Tongue (tissue), 1 donor: ENCODE measurements at regions not wholly inside any gene's neighbourhood (a gene's known extent, or its start where the extent isn't known, plus 50 kb on each side); places are given as distances from the start of the nearest gene placed in this dataset.
A peak's percentile ranks its signal among the peaks of the same experiment; 100 is the strongest.
"Not testable (repeated sequence)": the region's sequence is repeated elsewhere in the genome, so short reads cannot be mapped to it uniquely, and the experiment has no call there.

ENCODE experiments used
- DNase-seq: peaks from one replicate; pipeline ENCODE4 v3.0.0-alpha.2; 2015

DNA sequence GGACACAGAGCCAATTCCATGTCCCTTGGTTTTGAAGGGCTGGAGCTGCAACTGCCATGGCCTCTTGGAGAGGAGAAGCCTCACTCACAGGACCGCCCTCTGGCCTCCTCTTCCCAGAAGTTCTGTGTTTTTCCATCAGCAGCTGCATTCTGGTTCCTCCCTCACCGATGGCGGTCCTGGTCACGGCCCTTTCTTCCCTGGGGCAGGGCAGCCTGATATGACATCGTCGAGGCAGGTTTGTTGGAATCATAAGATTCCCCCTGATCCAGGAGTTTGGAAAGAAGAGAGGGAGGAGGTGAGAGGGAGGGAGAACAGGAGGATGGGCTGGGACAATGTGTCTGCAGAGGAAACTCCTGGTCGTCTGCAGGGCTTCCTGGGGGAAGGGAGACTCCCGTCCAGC lies 82.7 kb upstream of the PDZD8 start:
- DNase-seq: no peak

DNA sequence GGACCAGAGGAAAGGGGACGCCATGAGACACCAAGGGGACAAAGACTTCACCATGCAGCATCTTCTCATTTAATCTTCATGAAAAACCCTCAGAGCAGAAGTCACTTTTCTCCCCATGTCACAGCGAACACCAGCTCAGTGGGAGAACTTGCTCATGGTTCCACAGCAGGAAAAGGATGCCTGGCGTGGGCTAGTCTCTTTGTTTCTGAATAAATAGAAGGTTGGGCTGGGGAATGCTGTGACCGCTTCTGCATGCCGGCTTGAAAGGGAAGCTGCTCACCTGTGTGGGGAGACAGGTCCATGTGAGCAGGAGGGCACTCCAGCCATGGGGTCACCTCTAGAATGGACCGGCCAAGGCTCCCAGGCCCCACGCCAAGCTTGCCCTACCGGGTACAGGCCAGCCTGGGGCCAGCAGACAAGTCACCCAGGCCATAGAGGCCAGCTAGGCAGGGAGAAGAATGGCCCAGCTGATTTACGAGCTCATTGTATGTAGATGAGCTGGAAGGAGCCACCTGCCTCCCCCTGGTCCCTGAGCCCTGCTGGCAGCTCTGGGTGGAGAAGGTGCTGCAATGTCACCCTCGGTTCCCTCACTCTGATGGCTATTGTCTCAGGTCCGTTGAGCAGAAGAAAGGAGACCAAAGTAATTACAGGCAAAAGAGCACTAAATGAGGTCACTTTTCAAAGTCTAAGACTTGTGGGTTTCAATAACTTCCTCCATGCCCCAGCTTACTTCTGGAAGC lies 82.0 kb upstream of the PDZD8 start:
- no peak for DNase-seq

DNA sequence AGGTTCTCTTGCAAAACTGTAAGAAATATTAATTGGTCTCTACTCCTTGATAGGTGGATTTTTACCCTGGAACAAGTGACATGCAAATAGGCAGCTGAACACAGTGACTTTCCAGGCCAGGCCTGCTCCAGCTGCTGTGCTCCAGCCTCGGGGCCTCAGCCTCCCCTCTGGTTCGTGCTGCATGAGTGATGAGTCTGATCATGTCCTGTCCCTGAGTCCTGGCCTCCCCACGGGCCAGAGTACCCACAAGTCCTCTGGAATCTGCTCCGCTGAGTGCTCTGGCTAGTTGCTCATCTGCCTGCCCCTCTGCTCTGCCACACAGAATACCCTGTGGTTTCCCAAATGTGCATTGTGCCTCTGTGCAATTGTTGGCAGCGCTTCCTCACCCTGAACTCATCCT lies 80.1 kb upstream of the PDZD8 start:
- DNase-seq: no peak

DNA sequence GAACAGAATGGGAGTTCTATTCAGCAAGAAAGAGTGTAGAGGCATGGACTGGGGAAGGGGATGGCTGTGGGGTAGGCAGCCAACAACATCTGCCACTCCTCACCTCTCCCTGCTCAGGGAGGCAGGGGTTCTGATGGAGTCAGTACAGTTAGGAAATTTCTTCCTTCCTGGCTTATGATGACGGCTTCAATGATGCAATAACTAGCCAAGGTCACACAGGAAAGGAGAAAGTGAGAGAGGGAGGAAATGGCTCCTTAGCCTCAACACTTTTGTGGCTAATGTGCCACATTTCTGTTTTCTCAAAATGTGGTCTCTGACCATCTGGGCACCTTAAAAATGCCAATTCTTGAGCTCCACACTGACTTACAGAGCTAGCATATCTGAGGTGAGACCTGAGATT lies 79.3 kb upstream of the PDZD8 start:
- DNase-seq: no peak

DNA sequence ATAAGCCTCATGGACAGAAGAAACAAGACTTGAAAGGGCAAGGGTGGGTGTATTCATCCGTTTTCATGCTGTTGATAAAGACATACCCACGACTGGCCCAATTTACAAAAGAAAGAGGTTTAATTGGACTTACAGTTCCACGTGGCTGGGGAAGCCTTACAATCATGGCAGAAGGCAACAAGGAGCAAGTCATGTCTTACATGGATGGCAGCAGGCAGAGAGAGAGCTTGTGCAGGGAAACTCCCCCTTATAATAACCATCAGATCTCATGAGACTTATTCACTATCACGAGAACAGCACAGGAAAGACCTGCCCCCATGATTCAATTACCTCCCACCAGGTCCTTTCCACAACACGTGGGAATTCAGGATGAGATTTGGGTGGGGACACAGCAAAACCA lies 78.2 kb upstream of the PDZD8 start:
- not testable (repeated sequence) for DNase-seq

DNA sequence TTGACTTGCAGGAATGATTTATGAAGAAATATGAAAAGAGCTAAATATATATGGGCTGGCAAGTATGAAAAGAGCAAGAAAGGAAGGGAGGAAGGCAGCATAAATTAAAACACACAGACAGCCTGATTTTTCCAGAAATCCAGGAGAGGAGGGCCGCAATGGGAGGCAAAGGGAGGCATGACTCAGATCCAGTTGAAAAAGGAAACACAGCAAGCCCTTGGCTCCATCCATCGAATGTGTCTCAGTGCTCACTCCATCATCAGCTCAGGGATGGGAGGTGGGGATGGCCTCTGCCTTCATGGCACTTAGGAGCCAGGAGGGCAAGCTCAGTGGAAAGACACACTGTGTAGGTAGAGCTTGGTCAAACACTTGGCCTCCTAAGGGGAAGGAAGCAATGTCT lies 75.7 kb upstream of the PDZD8 start:
- DNase-seq: no peak

DNA sequence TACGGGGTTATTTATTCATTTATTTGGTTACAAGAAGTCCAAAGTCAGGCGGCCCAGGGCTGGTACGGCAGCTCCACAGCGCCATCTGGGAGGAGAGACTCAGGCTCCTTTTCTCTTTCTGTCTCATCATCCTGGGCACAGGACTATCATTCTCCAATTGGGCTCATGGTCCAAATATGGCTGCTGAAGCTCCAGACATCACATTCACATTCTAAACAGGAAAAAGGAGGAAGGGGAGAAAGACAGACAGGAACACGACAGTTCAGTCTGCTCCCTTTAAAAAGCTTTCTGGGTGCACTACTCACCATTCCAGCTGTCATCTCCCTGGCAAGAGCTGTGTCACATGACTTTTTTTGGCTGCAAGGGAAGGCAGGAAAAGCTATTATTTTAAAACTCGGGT lies 74.4 kb upstream of the PDZD8 start:
- DNase-seq: no peak

DNA sequence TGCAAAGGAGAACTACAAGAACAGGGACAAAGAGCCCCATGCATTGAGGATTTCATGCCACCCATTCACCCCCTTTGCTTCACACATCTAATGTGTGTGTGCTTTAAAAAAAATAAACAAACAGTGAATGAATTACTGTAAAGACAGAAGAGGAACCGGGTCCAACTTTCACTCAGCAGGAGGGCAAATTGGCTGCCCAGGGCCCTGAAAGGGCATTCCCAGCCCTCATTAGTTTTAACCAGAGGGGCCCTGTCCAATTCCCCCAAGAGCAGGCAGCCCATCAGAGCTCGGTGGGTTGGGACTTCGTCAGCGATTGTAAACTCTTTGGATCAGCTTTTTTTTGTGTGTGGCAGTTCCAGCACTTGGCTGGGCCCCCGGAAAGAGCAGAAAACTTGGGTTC lies 73.6 kb upstream of the PDZD8 start:
- no peak for DNase-seq

DNA sequence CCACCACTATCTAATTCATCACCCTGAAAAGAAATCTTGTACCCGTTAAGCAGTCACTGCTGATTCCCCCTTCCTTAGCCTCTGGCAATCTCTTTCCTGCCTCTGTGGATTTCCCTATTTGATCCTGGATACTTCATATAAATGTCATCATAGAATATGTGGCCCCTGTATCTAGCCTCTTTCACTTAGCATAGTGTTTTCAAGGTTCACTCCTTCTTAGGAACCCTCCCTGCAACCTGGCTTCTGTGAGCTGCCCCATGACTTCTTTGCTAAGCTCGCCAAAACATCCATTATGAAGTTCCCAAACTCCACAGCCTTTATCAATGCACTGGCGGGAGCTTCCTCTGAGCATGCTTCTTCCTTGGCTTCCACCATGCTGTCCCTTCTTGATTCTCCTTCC lies 70.8 kb upstream of the PDZD8 start:
- no peak for DNase-seq

DNA sequence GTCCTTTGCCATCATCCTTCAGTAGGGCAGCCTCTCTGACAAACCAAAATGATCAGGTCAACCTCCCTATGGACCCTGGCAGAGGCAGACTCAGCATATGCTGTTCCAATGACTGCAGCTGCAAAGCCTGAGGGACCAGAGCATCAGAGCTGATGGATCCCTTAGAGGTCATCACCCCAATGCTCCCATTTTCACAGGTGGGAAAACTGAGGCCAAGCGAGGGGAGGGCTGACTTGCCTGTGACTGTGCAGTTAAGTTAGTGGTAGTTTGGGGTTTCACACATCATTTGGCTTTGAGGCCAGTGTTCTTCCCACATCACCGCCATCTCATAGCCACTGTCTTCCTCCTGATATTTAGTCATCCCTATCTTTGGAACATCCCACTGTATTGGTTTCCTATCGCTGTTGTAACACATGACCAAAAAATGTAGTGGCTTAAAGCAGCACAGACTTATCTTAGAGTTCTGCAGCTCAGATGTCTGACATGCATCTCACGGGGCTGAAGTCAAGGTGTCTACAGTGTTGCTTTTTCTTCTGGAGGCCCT lies 69.3 kb upstream of the PDZD8 start:
- no peak for DNase-seq

DNA sequence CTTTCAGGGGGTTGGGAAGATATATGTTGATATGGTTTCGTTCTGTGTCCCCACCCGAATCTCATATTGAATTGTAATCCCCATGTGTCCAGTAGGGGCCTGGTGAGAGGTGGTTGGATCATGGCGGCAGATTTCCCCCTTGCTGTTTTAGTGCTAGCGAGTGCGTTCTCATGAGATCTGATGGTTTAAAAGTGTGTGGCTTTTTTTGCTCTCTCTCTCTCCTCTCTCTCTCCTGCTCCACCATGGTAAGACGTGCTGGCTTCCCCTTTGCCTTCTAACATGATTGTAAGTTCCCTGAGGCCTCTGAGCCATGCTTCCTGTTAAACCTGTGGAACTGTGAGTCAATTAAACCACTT lies 68.4 kb upstream of the PDZD8 start:
- no peak for DNase-seq

DNA sequence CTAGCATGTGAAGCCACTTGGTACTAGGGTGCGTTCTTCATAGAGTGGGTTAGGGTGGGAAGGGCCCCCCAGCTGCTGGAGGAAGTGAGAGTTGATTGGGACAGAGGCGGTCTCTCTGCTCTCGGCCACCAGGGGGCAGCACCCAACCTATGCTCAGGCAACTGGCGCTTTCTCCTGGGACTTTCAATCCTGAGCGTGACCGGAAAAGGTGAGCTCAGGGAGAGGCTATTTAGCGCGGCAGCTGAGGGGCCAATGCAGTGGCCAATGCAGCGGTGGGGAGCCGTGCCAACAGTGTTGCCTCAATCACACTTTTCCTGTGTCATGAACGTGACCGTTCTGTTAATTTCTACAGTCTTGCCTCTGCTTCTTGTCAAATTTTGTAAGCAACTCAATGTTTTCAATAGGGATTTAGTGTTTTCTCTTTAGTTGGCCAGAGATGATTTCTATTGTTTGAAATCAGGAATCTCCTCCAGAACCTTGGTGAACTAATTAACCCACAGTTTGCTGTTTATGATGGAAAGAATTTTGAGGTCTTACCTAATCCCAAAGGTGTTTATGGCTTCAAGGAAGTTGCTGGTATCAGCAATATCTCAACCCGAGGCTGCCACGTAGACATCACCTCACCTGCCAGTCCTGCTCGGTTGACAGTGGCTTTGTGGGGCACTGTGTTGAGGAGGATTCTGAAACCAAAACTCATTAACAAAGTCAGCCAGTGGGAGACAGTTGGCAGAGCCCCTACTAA lies 67.9 kb upstream of the PDZD8 start:
- DNase-seq: peak; percentile 85

DNA sequence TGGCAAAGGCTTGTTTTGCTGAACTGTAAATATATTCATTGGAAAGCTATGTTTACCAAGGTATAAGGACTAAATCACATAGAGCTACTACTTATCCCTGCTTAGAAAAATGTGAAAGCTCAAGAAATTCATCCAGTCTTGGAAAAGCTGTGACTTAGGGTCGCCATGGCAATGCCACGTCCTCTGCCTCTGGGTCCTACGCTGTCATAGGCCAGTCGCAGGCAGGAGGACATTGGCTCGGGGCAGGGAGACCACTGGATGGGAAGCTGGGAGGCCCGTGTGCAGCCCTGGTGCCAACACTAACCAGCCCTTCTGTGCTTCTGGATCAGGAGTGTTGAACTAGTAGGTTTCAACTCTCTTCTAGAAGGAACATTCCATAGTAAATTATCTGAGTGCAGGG lies 67.3 kb upstream of the PDZD8 start:
- peak; percentile 52 for DNase-seq

DNA sequence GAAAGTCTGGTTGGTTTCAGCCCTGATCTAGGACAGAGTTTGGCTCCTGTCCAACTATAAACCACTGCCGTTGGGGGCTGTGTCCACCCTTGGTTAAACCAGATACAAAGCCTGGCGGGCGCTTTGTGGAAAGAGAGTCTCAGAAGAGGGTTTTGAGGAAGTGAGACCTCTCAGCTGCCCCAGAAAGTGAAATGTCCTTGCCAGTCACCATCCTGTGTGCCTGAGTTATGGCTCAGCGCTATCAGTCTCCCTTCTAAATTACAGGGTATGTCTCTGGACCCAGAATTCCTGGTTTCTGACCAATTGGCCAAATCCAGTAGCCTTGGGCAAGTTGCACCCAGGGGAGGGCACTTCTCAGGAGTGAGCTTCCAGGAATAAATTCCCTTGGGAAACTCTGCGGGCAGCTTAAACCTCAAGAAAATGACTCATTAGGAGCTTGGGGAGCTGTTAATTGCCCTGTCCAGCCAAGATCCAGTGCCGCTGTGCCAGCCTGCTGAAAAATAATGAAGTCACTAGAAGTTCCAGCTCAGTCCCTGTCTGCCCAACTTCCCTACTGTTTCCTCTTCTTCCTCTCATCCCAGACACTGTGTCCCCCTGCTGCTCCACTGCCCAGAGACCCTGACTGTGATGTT lies 66.7 kb upstream of the PDZD8 start:
- DNase-seq: no peak

DNA sequence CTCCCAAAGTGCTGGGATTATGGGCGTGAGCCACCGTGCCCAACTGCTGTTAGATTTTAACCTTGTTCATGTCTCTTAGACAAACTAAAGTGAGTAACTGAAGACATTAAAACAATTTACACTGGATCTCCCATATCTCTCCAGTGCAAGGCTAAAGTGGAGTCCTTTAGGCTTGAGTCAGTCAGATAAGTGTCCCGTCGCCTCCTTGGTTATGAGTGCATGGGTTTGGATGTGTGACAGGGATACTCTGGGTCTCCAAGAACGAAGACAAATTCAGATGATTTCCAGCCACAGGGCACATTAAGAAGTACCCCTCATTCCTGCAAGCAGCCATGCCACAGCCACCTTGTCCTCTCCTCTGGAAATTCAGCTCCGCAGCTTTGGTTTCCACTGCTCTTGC lies 66.1 kb upstream of the PDZD8 start:
- no peak for DNase-seq

DNA sequence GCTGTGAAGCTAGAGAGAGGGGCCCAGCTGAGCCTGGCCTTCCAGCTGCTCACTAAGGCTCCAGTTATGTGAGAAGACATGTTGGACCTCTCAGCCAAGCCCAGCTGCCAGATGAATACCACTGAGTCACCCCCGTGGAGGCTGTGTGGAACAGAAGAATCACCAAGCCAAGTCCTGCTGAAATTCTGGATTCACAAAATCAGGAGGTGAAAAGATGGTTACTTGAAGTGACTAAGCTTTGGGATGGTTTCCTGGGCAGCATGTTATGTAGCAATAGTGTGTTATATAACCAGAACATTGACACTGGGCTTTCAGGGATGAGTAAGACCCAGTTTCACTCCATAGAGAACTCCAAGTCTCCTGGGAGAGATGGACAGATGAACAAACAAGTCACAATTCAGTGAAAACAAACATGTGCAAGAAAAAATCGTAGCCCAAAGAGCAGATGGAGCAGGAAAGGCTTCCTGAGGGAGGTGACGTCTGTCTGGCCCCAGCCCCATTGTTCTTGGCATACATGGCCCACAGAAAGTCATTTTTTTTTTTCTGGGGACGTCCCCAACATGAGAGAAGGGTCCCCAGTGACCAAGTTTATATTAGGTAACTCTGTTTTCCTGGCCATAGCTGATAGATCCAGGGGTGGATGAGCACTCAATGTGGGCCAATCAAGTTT lies 64.1 kb upstream of the PDZD8 start:
- no peak for DNase-seq

DNA sequence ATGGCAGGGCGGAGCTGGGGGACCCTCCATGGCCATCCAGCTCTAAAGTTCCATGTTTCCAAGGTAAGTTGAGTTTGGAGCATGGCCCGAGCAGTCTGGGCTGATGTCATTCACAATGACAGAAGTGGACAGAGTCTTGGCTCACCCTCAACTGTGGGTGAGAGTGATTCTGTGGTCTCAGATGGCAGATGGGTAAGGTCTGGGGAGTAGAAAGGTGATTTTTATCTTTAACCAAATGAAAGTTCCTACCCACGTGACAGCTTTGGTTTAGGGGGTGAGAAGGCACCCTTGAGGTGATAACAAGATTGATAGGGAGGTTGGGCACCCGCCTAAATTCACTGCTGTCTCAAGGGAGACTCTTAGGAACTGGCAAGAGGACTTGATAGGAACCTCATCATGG lies 57.6 kb upstream of the PDZD8 start:
- no peak for DNase-seq

DNA sequence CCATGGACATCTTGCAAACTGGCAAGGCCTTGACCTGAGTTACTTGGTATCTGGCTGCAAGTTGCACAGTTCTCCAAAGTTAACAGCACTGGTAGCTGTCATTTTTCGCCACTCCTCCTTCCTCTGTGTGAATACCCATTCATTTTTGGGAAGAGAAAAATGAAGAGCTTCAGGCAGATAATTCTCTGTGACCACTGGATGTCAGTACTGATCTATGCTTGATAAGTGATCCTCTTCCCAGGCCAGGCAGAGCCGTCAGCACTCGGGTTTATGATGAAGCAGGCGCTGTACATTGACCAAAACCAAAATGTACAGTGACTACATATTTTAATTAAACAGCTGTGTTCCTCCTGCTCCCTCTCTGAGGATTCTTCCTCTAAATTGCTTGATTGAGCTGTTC lies 55.9 kb upstream of the PDZD8 start:
- peak; percentile 39 for DNase-seq

DNA sequence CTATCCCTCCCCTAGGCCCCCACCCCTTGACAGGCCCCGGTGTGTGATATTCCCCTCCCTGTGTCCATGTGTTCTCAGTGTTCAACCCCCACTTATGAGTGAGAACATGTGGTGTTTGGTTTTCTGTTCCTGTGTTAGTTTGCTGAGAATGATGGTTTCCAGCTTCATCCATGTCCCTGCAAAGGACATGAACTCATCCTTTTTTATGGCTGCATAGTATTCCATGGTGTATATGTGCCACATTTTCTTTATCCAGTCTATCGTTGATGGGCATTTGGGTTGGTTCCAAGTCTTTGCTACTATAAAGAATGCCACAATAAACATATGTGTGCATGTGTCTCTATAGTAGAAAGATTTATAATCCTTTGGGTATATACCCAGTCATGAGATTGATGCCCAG lies 55.3 kb upstream of the PDZD8 start:
- not testable (repeated sequence) for DNase-seq

DNA sequence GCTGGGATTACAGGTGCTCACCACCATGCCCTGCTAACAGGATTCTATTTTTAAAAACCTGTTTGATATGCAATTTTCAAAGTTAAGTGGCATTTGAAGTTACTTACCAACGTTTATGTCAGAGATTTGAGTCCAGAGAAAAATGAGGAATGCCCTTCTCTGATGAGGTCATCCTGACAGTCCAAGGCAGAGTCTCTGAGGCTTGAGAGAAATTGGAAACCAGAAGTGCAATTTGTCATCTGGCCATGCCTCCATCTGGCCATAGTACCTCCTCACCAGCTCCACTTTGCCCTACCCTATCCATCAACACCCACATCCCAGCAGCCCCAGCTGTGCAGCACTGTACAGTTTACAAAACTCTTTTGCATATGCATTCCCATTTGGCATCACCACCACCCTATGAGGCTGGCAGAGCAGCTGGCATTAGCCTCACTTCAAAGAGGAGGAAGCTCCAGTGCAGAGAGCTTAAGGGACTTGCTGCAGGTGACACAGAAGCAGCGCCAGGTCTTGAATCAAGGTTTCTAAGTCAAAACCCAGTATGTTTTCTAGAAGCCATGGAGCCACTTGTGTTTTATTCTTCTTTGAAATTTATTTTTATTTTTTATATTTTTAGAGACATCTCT lies 54.5 kb upstream of the PDZD8 start:
- DNase-seq: peak; percentile 34

DNA sequence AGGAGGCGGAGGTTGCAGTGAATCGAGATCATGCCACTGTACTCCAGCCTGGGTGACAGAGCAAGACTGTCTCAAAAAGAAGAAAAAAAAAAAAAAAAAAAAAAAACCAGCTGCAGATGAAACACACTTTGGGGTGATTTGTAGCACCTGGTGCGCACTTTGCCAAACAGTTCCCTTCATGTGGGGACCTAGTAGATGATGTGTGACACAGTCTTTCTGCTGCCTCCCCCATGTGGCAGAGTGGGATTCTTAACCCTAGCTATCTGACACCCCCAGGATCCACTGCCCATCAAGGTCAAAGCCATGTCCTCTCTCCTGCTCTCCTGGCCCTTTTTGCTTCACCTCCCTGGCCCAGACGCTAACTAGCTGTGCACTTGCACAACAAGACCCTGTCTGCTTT lies 52.1 kb upstream of the PDZD8 start:
- no peak for DNase-seq

DNA sequence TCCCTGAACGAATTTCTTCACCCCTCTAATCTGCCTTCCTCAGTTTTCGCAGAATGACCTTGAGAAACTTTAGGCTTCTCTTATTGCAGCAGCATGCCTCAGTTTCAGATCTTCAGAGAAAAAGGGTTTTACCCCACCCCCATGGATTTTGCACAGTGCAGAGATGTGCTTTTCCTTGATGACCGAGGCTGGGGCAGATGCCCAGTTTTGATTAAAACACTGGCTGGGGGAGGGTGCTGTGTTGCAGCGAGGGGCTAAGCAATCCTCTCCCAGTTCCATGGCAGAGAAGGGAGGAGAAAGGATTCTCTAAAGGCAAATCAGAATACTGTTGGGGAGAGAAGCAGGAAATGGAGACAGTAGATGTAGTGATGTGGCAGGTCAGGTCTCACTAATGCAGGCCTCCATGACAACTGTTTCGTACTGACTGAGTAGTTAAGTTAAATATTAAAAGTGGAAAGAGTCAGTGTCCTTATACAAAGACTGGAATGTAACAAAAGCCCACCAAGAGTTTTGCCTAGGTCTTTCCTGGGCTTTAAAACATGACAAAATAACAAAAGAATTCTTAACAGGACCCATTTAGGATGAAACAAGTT lies 50.8 kb upstream of the PDZD8 start:
- DNase-seq: no peak
